ENCODE measurements at regions not wholly inside any gene's neighbourhood (a gene's known extent, or its start where the extent isn't known, plus 50 kb on each side); places are given as distances from the start of the nearest gene placed in this dataset.

DNA sequence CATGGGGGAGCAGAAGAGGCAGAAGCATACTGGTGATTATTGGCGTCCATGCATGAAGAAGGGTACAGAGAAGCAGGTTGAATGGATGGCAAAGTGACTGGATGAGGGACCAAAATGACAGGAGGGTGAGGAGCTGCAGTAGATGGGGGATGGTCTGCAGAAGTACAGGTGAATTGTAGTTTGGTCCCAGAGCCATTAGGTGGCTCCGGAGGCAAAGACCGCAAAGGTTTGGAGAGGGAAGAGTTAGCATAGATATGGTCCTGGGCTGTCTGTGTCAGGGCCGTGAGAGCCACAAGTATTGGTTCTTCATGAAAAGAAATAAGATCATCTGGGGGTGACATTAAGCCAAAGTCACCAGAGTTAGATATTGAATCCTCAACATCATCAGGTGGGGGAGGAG, 59.0 kb upstream of the ZNF726 start:
- POLR2A ChIA-PET = no interaction called here
- CTCF ChIA-PET = no interaction called here

GRCh38 chr19:23851966-23852365, 62.7 kb upstream of the ZNF726 start:
- ChIA-PET CTCF (no interaction called here), POLR2A (no interaction called here)

DNA sequence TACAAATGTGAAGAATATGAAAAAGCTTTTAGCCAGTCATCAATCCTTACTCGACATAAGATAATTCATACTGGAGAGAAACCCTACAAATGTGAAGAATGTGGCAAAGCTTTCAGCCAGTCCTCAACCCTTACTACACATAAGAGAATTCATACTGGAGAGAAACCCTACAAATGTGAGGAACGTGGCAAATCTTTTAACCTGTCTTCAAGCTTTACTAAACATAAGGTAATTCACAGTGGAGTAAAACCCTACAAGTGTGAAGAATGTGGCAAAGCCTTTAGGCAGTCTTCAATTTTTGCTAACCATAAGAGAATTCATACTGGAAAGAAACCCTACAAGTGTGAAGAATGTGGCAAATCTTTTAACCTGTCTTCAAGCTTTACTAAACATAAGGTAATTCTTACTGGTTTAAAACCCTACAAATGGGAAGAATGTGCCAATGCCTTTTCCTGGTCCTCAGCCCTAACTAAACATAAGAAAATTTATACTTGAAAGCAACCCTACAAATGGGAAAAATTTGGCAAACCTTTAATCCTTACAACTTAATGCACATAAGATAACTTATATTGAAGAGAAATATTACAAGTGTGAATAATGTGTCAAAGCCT, 74.1 kb upstream of the ZNF681 start:
- ChIA-PET CTCF (no interaction called here), POLR2A (no interaction called here)

- ChIA-PET CTCF (interaction anchor here (0.6 kb wide), 1 partner anchor 67 kb away, joined by 6 read pairs; no protein-coding TSS in a partner anchor), POLR2A (no interaction called here)
These were observed 65.3 kb upstream of the ZNF681 start for GRCh38 chr19:23823952-23824389.

- CTCF ChIA-PET = no interaction called here
- POLR2A ChIA-PET = no interaction called here
These were observed 64.0 kb upstream of the ZNF681 start for GRCh38 chr19:23822735-23823134.

DNA sequence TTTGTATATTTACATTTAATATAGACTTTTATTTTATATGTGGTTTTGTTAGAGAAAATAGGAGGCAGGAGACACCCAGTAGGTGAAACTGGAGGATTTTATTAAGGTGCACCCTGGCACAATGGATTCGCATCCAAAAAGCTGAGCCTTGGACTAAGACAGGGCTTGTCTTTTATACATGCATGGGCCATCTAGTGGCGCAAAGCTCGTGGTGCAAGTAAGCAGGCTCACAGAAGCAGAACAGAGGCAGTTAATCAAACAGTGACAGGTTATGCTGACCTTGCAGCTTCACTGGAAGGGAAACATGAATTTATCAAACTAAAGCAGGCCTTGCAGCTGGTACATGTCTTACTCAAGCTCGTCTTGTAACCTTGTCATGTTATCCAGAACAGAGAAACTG, 58.8 kb upstream of the ZNF681 start:
- ChIA-PET POLR2A (interaction anchor here (1.2 kb wide), 1 partner anchor 59 kb away, joined by 4 read pairs; the partner anchor contains the start of gene ZNF681), CTCF (no interaction called here)

- ChIA-PET POLR2A (no interaction called here), CTCF (interaction anchor here (0.7 kb wide), 1 partner anchor 576 kb away, joined by 3 read pairs; no protein-coding TSS in a partner anchor)
These were observed 51.8 kb upstream of the ZNF681 start for GRCh38 chr19:23810496-23810895.
